GM12878 (cell line): ENCODE measurements at regions not wholly inside any gene's neighbourhood (a gene's known extent, or its start where the extent isn't known, plus 50 kb on each side); places are given as distances from the start of the nearest gene placed in this dataset.

Experiments used
- ATAC-seq: fragments of 200-7000 bp; cut with Tn5 transposase; 3 replicates; pipeline ENCODE4 v1.9.1; 2020; ENCODE audit warnings: mild to moderate bottlenecking, moderate library complexity
- BruUV-seq: library from RNA; stranded (reverse); fragments of 400-500 nt; replicated peaks from 2 replicates; lab custom pipeline; 2021; lab: Mats Ljungman, UMichigan
- CTCF ChIA-PET: fragments of 300-600 bp; sonication (Branson Sonifier 250); formaldehyde crosslinking; extraction: SDS; loops from one replicate; lab custom pipeline; 2021; ENCODE audit warnings: inconsistent platforms; lab: Yijun Ruan, JAX
- POLR2A ChIA-PET: fragments of 350-600 bp; formaldehyde crosslinking; extraction: SDS; loops from one replicate; lab custom pipeline; 2021; ENCODE audit warnings: inconsistent platforms; lab: Charles Lee
- RAD21 ChIA-PET: fragments of 300-600 bp; sonication (Branson Sonifier 250); formaldehyde crosslinking; loops from one replicate; lab custom pipeline; 2023; ENCODE audit warnings: antibody characterized with exemption; ENCODE audit not compliant: unreplicated experiment; lab: Charles Lee
- SMC1A ChIA-PET: fragments of 300-600 bp; sonication (Branson Sonifier 250); formaldehyde crosslinking; loops from one replicate; lab custom pipeline; 2023; ENCODE audit not compliant: unreplicated experiment, uncharacterized antibody; lab: Charles Lee
- DNase-seq: peaks from one replicate; pipeline ENCODE4 v3.0.0-alpha.2; 2011; ENCODE audit warnings: low read depth, low spot score
- FAIRE-seq: peaks from 3 replicates; lab custom pipeline; 2011; peaks lifted over from hg19 to GRCh38; lab: Jason Lieb, UNC
- H2AFZ ChIP-seq: 2 replicates; pipeline ENCODE4 v1.6.0; 2011; ENCODE audit warnings: low read depth, low read length, control low read depth; ENCODE audit not compliant: control insufficient read depth
- H3K27ac ChIP-seq: 2 replicates; pipeline ENCODE4 v1.5.1; 2011; ENCODE audit warnings: control low read depth; ENCODE audit not compliant: control insufficient read depth, insufficient read depth
- H3K27me3 ChIP-seq, 2 experiments: replicated peaks in 1 of 2; 2 replicates each; pipeline versions ENCODE4 v1.6.0 to v1.6.1; 2011; ENCODE audit warnings: low read length in 1 of 2; ENCODE audit not compliant: control insufficient read depth in 2 of 2, insufficient read depth in 2 of 2
- H3K36me3 ChIP-seq, 2 experiments: 2 replicates each; pipeline ENCODE4 v1.5.1; 2011; ENCODE audit warnings: low read length in 1 of 2; ENCODE audit not compliant: control insufficient read depth in 2 of 2, insufficient read depth in 2 of 2
- H3K4me1 ChIP-seq: 2 replicates; pipeline ENCODE4 v1.6.1; 2011; ENCODE audit warnings: mild to moderate bottlenecking, low read length, moderate library complexity, mixed read lengths; ENCODE audit not compliant: control insufficient read depth, insufficient read depth
- H3K4me2 ChIP-seq: 2 replicates; pipeline ENCODE4 v1.6.0; 2011; ENCODE audit warnings: control low read depth; ENCODE audit not compliant: control insufficient read depth, insufficient read depth
- H3K4me3 ChIP-seq: fragments of 200-600 bp; sonication (generic); 2 replicates; pipeline ENCODE4 v1.5.1; 2016
- H3K79me2 ChIP-seq: 2 replicates; pipeline ENCODE4 v1.6.0; 2011; ENCODE audit warnings: low read length; ENCODE audit not compliant: control insufficient read depth, insufficient read depth
- H3K9ac ChIP-seq: 2 replicates; pipeline ENCODE4 v1.8.0; 2011; ENCODE audit warnings: low read length, control low read depth, mixed read lengths; ENCODE audit not compliant: control insufficient read depth, insufficient read depth
- H3K9me3 ChIP-seq: replicated peaks from 3 replicates; pipeline ENCODE4 v1.5.1; 2011; ENCODE audit warnings: mild to moderate bottlenecking, low read length; ENCODE audit not compliant: control insufficient read depth, insufficient read depth
- H4K20me1 ChIP-seq: 2 replicates; pipeline ENCODE4 v1.6.0; 2011; ENCODE audit not compliant: control insufficient read depth, insufficient read depth
- BCLAF1 ChIP-seq: fragments of 450-650 bp; IDR thresholded peaks from 2 replicates; pipeline ENCODE4 v1.6.1; 2017; ENCODE audit warnings: antibody characterized with exemption, mild to moderate bottlenecking, moderate library complexity
- CHD2 ChIP-seq: IDR thresholded peaks from 2 replicates; pipeline ENCODE4 v1.6.1; 2011; ENCODE audit warnings: low read depth, low read length, improper control_type of control experiment, borderline replicate concordance
- E2F4 ChIP-seq: IDR thresholded peaks from 2 replicates; pipeline ENCODE4 v1.6.1; 2012; ENCODE audit warnings: low read depth, low read length, improper control_type of control experiment
- EGR1 ChIP-seq, 2 experiments: IDR thresholded peaks; 1 replicate in 1 of 2; 2 replicates in 1 of 2; pipeline ENCODE4 v1.6.1; 2011 to 2012; ENCODE audit warnings: low read depth in 2 of 2, low read length in 2 of 2, borderline replicate concordance in 1 of 2, mild to moderate bottlenecking in 1 of 2, moderate library complexity in 1 of 2
- FOXK2 ChIP-seq: fragments of 450-650 bp; IDR thresholded peaks from 2 replicates; pipeline ENCODE4 v1.6.1; 2017; ENCODE audit warnings: mild to moderate bottlenecking, moderate library complexity
- HDAC6 ChIP-seq: fragments of 200-600 bp; sonication (generic); IDR thresholded peaks from one replicate; pipeline ENCODE4 v1.8.0; 2017; ENCODE audit warnings: antibody characterized with exemption; ENCODE audit not compliant: unreplicated experiment
- MEF2B ChIP-seq: fragments of 450-650 bp; IDR thresholded peaks from 2 replicates; pipeline ENCODE4 v1.6.1; 2018; ENCODE audit warnings: mild to moderate bottlenecking, moderate library complexity; ENCODE audit not compliant: partially characterized antibody, poor library complexity, severe bottlenecking
- NR2C2 ChIP-seq: IDR thresholded peaks from 2 replicates; pipeline ENCODE4 v1.6.1; 2011; ENCODE audit warnings: borderline replicate concordance, low read depth; ENCODE audit not compliant: control insufficient read depth, insufficient read length
- RB1 ChIP-seq: fragments of 450-650 bp; formaldehyde crosslinking; IDR thresholded peaks from 2 replicates; pipeline ENCODE4 v1.6.1; 2017; ENCODE audit warnings: mild to moderate bottlenecking, borderline replicate concordance
- USF2 ChIP-seq: IDR thresholded peaks from 2 replicates; pipeline ENCODE4 v1.6.1; 2011; ENCODE audit warnings: low read depth, low read length, improper control_type of control experiment, borderline replicate concordance
- WGBS: methylation state at CpG from one replicate; pipeline ENCODE4 v1.1.6; 2016; ENCODE audit warnings: low lambda C conversion rate; ENCODE audit not compliant: insufficient replicate concordance, insufficient coverage; ENCODE audit errors: missing lambda C conversion rate; 5-methylcytosine and 5-hydroxymethylcytosine counted together
- in situ Hi-C: fragments of 300-500 bp; cut with MboI; formaldehyde crosslinking; loops from 9 replicates; pipeline ENCODE4 v1.14.3; 2018; ENCODE audit warnings: mixed read lengths
- intact Hi-C: fragments of 100-400 bp; cut with micrococcal nuclease; formaldehyde crosslinking; loops from one replicate; pipeline ENCODE4 v1.14.2; 2022; ENCODE audit not compliant: unreplicated experiment

- ChIA-PET POLR2A (interaction anchor here (0.9 kb wide), 1 partner anchor 9 kb away, joined by 3 read pairs; no protein-coding TSS in a partner anchor), SMC1A (no interaction called here), RAD21 (no interaction called here), CTCF (no interaction called here)
- H3K36me3 ChIP-seq, result no peaks in the 10 kb centered on the region
- no peak overlapping the region for H3K4me3 ChIP-seq
- no peaks in the 10 kb centered on the region for H4K20me1 ChIP-seq
- no peaks in the 10 kb centered on the region; the same call in 2 of the 3 replicates for H3K9me3 ChIP-seq
- ATAC-seq (no peak), DNase-seq (no peak), FAIRE-seq (no peak)
- H3K4me1 ChIP-seq, result peaks cover 27% of the 10 kb centered on the region
- H3K9ac ChIP-seq, result no peak overlapping the region
- intact Hi-C loops, result no loop called here
- no peaks in the 10 kb centered on the region for H3K79me2 ChIP-seq
- WGBS, result 97% methylated on average over 2 of the region's 2 CpGs
- TF ChIP-seq RB1 (no peak), NR2C2 (no peak), EGR1 (IDR thresholded peaks at IDR 0.05; ENCODE audit: borderline replicate concordance in 1 of 2, low read depth in 2 of 2, low read length in 2 of 2) (no peak), FOXK2 (no peak), CHD2 (no peak), BCLAF1 (no peak), HDAC6 (no peak), MEF2B (no peak), E2F4 (no peak), USF2 (no peak)
- no TSS peak for BruUV-seq
- in situ Hi-C loops, result no loop called here
- H2AFZ ChIP-seq, result no peak overlapping the region; the same call in 1 of the 2 replicates
- H3K27me3 ChIP-seq, result no peaks in the 10 kb centered on the region
- no peak overlapping the region for H3K27ac ChIP-seq
- H3K4me2 ChIP-seq, result no peak overlapping the region
Measured at GRCh38 chr5:122699201-122699600, 75.7 kb upstream of the SNX2 start.
